ENCODE measurements at regions not wholly inside any gene's neighbourhood (a gene's known extent, or its start where the extent isn't known, plus 50 kb on each side); places are given as distances from the start of the nearest gene placed in this dataset.

DNA sequence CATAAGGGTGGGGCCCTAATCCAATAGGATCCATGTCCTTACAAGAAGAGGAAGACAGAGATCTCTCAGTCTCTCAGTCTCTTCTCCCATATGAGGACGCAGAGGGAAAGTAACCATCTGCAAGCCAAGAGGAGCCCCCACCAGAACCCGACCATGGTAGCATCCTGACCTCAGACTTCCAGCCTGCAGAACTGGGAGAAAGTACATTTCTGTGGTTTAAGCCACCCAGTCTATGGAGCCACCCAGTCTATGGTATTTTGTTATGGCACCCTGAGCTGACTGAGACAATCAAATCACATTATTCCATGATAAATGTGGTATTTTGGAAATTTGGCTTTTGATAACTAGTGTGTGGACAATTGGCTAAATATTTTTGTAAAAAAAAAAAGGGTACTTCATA lies 101.5 kb upstream of the TMC3 start:
- TF ChIP-seq FOXP2 (optimal IDR thresholded peaks at IDR 0.05; ENCODE audit: borderline replicate concordance, extremely low read depth, extremely low read length, insufficient read depth) (no peak), POLR2AphosphoS5 (IDR thresholded peaks at IDR 0.05; ENCODE audit: low read depth, low read length) (no peak), SIN3A (IDR thresholded peaks at IDR 0.05; ENCODE audit: borderline replicate concordance, insufficient read depth, low read length) (no peak), REST (IDR thresholded peaks at IDR 0.05; ENCODE audit: insufficient read depth in 1 of 2, low read depth in 2 of 2, low read length in 2 of 2) (no peak), TAF1 (IDR thresholded peaks at IDR 0.05; ENCODE audit: borderline replicate concordance, insufficient read depth, low read length) (no peak)

DNA sequence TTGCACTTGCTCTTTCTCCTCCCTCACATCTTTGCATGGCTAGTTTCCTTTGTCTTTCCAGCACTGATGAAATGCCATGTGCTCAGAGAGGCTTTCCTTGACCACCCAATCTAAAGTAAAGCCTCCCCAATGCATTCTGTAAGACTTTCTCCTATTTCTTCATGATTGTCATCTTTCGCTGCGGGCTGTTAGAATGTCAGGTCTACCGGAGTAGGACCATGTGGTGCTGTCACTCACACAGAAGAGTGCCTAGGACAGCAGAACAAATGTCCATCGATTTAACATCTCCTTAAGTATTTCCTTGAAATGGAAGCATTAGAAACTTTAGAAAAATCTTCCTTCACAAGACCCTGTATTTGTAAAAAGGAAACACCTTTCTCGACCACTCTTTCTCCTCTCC lies 99.9 kb upstream of the TMC3 start:
- TF ChIP-seq SIN3A (IDR thresholded peaks at IDR 0.05; ENCODE audit: borderline replicate concordance, insufficient read depth, low read length): no peak
- no peak for TF ChIP-seq POLR2AphosphoS5 (IDR thresholded peaks at IDR 0.05; ENCODE audit: low read depth, low read length)
- TF ChIP-seq REST (IDR thresholded peaks at IDR 0.05; ENCODE audit: insufficient read depth in 1 of 2, low read depth in 2 of 2, low read length in 2 of 2): no peak
- TF ChIP-seq FOXP2 (optimal IDR thresholded peaks at IDR 0.05; ENCODE audit: borderline replicate concordance, extremely low read depth, extremely low read length, insufficient read depth): no peak
- no peak for TF ChIP-seq TAF1 (IDR thresholded peaks at IDR 0.05; ENCODE audit: borderline replicate concordance, insufficient read depth, low read length)

DNA sequence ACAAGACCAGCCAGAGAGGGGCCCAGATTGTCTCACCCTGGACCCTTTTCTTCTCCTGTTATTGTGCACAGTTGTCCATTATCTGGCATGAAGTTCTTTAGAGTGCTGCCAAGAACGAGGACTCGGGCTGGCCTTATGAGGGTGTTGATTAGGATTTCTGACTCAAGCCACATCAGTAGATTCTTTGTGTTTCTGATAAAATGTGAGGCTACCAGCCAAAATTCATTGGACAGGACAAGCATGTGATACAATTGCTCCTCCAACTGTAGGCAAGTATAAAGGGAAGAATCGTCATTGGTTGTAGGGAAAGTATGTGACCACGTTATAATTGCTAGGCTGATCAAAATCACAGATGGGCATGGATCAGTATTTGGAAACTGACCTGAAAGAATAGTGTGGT lies 99.2 kb upstream of the TMC3 start:
- TF ChIP-seq TAF1 (IDR thresholded peaks at IDR 0.05; ENCODE audit: borderline replicate concordance, insufficient read depth, low read length) (no peak), REST (IDR thresholded peaks at IDR 0.05; ENCODE audit: insufficient read depth in 1 of 2, low read depth in 2 of 2, low read length in 2 of 2) (no peak), SIN3A (IDR thresholded peaks at IDR 0.05; ENCODE audit: borderline replicate concordance, insufficient read depth, low read length) (no peak), FOXP2 (optimal IDR thresholded peaks at IDR 0.05; ENCODE audit: borderline replicate concordance, extremely low read depth, extremely low read length, insufficient read depth) (no peak), POLR2AphosphoS5 (IDR thresholded peaks at IDR 0.05; ENCODE audit: low read depth, low read length) (no peak)

GRCh38 chr15:81471151-81471550 lies 97.1 kb upstream of the TMC3 start:
- TF ChIP-seq REST (IDR thresholded peaks at IDR 0.05; ENCODE audit: insufficient read depth in 1 of 2, low read depth in 2 of 2, low read length in 2 of 2) (no peak), SIN3A (IDR thresholded peaks at IDR 0.05; ENCODE audit: borderline replicate concordance, insufficient read depth, low read length) (no peak), POLR2AphosphoS5 (IDR thresholded peaks at IDR 0.05; ENCODE audit: low read depth, low read length) (no peak), TAF1 (IDR thresholded peaks at IDR 0.05; ENCODE audit: borderline replicate concordance, insufficient read depth, low read length) (no peak), FOXP2 (optimal IDR thresholded peaks at IDR 0.05; ENCODE audit: borderline replicate concordance, extremely low read depth, extremely low read length, insufficient read depth) (no peak)

DNA sequence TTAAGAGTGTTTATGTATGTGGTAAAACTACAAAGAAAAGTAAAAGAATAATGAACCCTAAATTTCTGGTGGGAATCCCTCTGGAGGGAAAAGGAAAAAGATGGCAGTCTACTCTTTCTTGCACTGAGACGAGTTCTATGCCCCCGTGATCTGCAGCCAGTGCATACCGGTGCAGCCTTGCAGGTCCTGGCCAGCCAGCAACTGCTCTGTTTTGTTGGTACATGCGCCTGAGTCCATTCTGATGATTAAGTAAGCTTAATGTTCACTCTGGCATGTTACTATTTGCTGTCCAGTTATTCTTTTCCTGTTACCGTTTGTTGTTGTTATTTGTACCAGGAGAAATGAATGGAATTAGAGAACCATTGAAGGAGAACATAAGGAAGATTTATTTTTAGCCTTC lies 95.1 kb upstream of the TMC3 start:
- no peak for TF ChIP-seq FOXP2 (optimal IDR thresholded peaks at IDR 0.05; ENCODE audit: borderline replicate concordance, extremely low read depth, extremely low read length, insufficient read depth)
- TF ChIP-seq POLR2AphosphoS5 (IDR thresholded peaks at IDR 0.05; ENCODE audit: low read depth, low read length): no peak
- no peak for TF ChIP-seq TAF1 (IDR thresholded peaks at IDR 0.05; ENCODE audit: borderline replicate concordance, insufficient read depth, low read length)
- no peak for TF ChIP-seq SIN3A (IDR thresholded peaks at IDR 0.05; ENCODE audit: borderline replicate concordance, insufficient read depth, low read length)
- TF ChIP-seq REST (IDR thresholded peaks at IDR 0.05; ENCODE audit: insufficient read depth in 1 of 2, low read depth in 2 of 2, low read length in 2 of 2): no peak

All from PFSK-1 (cell line).